Cardiac muscle cell (in vitro differentiated cells and primary cell): ENCODE measurements at regions not wholly inside any gene's neighbourhood (a gene's known extent, or its start where the extent isn't known, plus 50 kb on each side); places are given as distances from the start of the nearest gene placed in this dataset.

Experiments used
- DNase-seq, 2 donors: peaks; one replicate each; pipeline versions ENCODE4 v3.0.0 to v3.0.0-alpha.2; 2010 to 2017; ENCODE audit warnings: low read depth in 1 of 2, low spot score in 1 of 2
- H3K27ac ChIP-seq: fragments of 200-600 bp; sonication (generic); 2 replicates; pipeline ENCODE4 v1.5.1; 2016
- H3K27me3 ChIP-seq: fragments of 200-600 bp; sonication (generic); 2 replicates; pipeline ENCODE4 v1.6.0; 2016; ENCODE audit warnings: control low read depth
- H3K36me3 ChIP-seq: fragments of 200-600 bp; sonication (generic); 2 replicates; pipeline ENCODE4 v1.5.1; 2016; ENCODE audit warnings: control low read depth
- H3K4me1 ChIP-seq: fragments of 200-600 bp; sonication (generic); 2 replicates; pipeline ENCODE4 v1.8.1; 2017; ENCODE audit warnings: low read depth, mild to moderate bottlenecking, mixed run types
- H3K4me3 ChIP-seq: fragments of 200-600 bp; sonication (generic); 2 replicates; pipeline ENCODE4 v1.5.1; 2016; ENCODE audit warnings: mild to moderate bottlenecking
- H3K9me3 ChIP-seq: fragments of 200-600 bp; sonication (generic); 2 replicates; pipeline ENCODE4 v1.5.1; 2017; ENCODE audit warnings: low read depth, mild to moderate bottlenecking, control low read depth
- TF ChIP-seq, protein P1 (sequence below): IDR thresholded peaks from 2 replicates; pipeline ENCODE4 v1.5.1; 2012; ENCODE audit warnings: low read depth, mild to moderate bottlenecking, low read length

DNA sequence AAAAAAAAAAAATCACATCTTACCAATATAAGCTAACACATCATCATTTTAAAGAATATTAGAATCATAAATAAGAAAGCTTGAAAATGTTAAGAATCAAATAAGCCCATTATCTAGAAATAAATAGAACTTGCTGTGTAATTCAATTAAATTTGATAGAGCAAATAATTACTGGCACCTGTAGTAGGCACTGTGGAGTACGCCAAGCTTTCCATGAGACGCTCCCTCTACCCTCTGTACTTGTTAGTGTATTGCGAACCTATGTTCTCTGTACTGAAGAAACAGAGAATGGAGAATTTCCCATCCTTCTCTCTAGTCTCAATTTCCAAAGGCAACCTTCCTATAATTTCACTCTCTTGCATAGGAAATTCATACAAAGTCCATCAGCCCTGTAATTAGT lies 61.7 kb upstream of the HAND2 start:
- no peaks in the 10 kb centered on the region for H3K36me3 ChIP-seq
- no peaks in the 10 kb centered on the region for H3K27me3 ChIP-seq
- DNase-seq: no peak
- no peaks in the 10 kb centered on the region for H3K9me3 ChIP-seq
- H3K27ac ChIP-seq: no peak overlapping the region
- H3K4me3 ChIP-seq: no peak overlapping the region
- TF ChIP-seq, protein P1, sequence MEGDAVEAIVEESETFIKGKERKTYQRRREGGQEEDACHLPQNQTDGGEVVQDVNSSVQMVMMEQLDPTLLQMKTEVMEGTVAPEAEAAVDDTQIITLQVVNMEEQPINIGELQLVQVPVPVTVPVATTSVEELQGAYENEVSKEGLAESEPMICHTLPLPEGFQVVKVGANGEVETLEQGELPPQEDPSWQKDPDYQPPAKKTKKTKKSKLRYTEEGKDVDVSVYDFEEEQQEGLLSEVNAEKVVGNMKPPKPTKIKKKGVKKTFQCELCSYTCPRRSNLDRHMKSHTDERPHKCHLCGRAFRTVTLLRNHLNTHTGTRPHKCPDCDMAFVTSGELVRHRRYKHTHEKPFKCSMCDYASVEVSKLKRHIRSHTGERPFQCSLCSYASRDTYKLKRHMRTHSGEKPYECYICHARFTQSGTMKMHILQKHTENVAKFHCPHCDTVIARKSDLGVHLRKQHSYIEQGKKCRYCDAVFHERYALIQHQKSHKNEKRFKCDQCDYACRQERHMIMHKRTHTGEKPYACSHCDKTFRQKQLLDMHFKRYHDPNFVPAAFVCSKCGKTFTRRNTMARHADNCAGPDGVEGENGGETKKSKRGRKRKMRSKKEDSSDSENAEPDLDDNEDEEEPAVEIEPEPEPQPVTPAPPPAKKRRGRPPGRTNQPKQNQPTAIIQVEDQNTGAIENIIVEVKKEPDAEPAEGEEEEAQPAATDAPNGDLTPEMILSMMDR: no peak
- peaks cover 2% of the 10 kb centered on the region for H3K4me1 ChIP-seq

DNA sequence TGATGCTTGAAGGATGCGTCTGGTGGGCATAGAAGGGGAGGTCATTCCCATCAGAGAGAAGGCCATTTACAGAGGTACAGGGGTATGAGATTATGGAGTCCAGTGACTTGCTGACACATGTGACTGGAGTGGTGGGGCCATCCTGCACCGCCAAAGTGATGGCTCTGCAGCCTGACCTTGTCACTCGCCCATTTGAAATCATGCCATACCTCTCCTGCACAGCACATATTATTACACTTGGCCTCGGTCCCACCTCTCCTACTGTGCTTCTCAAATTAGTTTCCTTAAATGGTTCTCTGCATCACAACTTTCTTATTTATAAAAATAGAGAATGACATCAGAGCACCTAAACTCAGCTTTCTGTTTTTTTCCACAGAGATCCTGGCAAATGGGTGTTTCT lies 60.7 kb upstream of the HAND2 start:
- Histone ChIP-seq H3K27me3 (no peaks in the 10 kb centered on the region), H3K4me3 (no peak overlapping the region), H3K4me1 (peaks cover 12% of the 10 kb centered on the region), H3K36me3 (no peaks in the 10 kb centered on the region), H3K9me3 (no peaks in the 10 kb centered on the region), H3K27ac (no peak overlapping the region)
- DNase-seq: no peak
- TF ChIP-seq, protein P1: no peak

DNA sequence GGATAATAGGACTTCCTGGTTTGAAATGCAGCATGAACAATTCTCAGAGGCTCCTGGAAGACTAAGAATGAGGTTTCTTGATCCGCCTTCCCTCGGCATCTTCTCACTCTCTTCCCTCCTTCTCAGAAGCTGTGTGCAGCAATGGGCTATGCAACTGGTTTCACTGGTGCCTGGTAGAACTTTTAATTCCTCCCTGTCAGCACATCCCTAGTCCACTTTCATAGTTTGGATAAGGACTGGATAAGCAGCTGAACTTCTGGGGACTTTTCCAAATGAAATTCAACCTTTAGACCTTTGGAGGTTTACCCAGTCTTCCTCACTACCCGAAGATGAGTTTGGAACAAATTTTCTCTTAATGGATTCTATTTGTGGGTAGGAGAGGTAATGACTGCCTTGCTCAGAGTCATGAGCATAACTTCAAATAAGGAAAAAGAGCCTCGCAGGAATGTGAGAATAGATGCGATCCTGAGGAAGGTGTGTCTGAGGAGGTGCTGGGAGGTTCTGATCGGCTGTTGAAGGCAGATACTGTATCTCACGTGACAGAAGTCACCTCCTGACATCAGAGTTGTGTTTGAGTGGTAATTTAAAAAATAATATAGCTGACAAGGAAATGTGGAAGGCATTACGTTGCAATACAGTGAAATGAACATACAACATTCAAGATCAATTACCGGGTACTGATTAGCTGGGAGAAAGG lies 56.0 kb upstream of the HAND2 start:
- Histone ChIP-seq H3K36me3 (no peaks in the 10 kb centered on the region), H3K27ac (peak overlapping the region; percentile 30), H3K27me3 (no peaks in the 10 kb centered on the region), H3K4me3 (no peak overlapping the region), H3K4me1 (peaks cover 12% of the 10 kb centered on the region), H3K9me3 (no peaks in the 10 kb centered on the region)
- TF ChIP-seq, protein P1: no peak
- no peak for DNase-seq

DNA sequence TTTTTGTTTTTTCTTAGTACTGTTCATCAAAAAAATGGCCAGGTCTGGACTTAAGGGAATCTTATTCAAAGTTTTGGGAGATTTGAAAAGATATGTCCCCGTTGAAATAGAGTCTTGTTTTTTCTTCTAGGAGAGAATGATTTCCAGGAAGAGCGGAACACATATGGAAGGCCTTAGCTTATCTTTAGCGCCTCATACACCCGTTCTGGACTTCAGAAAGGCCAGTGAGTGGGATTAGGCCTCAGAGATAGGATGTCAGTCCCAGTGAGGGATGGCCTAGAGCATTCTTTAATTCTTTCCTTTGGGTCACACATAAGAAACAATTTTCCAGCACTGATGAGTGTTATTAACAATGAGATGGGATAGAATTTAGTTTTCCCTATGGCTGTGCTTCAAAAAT lies 54.5 kb upstream of the HAND2 start:
- Histone ChIP-seq H3K9me3 (no peaks in the 10 kb centered on the region), H3K27ac (peak overlapping the region; percentile 76), H3K4me3 (no peak overlapping the region), H3K36me3 (no peaks in the 10 kb centered on the region), H3K27me3 (no peaks in the 10 kb centered on the region), H3K4me1 (peaks cover 12% of the 10 kb centered on the region)
- no peak for DNase-seq
- TF ChIP-seq, protein P1: no peak
